ENCODE measurements at regions not wholly inside any gene's neighbourhood (a gene's known extent, or its start where the extent isn't known, plus 50 kb on each side); places are given as distances from the start of the nearest gene placed in this dataset.

DNA sequence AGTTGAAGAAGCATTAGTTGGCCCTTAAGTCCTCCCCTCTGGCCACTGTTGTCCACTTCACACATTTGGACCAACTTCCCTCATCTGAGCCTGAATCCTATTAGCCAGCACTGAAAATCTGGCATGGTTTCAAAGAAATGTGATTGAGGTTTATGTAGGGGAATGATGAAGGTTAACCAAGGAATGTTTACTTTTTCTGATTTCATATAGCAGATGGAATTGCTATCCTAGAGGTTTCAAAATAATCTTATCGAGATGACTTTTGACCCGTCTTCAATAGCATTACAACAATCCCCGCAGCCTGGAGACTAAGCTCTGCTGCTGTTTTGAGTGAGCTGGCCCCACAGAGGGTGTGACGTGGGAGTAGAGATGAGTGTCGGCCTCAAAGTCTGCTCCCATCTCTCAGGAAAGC lies 200.8 kb upstream of the IL12A start:
- no peak for DNase-seq (ENCODE audit: low read depth in 2 of 2)

DNA sequence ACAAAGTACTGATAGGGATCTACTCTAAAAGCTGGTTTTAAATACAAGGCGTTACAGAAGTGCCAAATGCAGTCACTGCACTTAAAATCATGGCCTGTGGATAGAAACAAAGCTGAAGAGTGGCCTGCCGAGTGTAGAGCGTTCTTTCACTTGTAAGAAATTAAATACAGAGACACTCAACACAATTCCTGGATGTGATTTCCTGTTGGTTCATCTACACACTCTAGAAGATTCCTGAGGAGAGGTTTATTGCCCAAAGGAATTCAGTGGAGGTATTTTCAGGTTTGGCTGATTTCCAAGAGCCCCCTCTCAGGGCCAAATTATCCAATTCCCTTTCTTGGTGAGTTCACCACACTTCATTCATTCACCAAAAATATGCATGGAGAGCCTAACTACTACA lies 200.3 kb upstream of the IL12A start:
- DNase-seq (ENCODE audit: low read depth in 2 of 2), result no peak

DNA sequence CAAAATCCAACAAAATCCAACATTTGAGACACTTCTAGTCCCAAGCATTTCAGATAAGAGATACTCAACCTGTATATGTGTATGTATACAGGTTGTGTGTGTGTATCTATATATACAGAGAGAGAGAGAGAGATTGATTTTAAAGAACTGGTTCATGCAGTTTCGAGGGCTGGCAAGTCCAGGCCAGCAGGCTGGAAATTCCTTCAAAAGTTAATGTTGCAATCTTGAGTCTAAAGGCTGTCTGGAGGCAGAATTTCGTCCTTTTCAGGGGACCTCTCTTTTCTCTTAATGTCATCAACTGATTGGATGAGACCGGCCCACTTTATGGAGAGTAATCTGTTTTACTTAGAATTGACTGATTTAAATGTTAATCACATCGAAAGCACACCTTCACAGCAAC lies 199.6 kb upstream of the IL12A start:
- DNase-seq (ENCODE audit: low read depth in 2 of 2), result no peak

DNA sequence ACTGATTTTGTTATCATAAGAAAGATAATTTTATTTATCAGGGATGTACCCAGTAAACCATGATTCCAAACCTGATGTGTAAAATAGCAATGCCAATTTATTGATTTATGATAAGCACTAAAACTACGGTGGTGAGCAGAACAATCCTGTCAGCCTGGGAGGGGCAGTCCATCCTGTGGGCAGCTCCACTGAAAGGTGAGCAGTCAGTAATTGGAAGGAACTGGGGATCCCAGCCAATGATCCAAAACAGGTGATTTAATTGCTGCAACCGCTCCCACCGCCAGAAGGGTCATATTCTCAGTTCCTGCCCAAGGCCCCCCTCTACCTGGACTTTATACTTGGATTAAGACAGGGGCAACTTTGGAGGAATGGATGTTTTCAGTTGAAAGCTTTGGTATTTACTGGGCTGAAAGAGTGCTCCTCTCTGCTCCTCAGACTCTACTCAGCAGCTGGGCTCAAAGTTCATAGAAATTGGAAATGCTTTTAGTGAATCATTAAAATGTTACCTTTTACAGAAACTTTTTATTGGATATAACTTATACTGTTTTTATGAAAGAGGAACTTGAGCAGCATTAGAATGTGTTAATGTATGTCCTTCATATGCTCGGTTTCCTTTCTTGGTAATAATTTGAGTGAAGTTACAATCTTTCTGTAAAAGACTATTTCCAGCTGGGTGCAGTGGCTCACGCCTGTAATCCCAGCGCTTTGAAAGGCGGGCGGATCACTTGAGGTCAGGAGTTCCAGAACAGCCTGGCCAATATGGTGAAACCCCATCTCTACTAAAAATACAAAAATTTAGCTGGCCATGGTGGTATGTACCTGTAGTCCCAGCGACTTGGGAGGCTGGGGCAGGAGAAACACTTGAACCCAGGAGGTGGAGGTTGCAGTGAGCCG lies 198.6 kb upstream of the IL12A start:
- no peak for DNase-seq (ENCODE audit: low read depth in 2 of 2)

DNA sequence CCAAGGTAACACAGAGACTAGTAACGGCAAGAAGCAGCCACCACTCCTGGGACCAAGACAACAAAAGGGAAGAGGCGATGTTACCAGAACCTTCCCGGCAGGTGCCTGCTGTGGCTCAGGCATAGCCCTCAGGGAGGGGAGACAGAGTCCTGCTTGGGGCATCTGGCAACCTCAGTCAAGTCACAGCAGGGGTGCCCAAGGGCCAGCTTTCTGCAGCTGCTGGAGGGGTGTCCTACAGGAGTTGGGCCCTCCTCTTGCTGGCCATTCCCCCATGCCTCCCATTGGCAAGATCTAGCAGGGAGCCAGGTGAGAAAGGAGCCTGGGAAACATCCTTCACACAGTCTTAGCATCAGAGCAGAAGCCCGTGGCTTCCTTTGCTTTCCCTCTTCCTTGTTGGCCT lies 197.3 kb upstream of the IL12A start:
- no peak for DNase-seq (ENCODE audit: low read depth in 2 of 2)

DNA sequence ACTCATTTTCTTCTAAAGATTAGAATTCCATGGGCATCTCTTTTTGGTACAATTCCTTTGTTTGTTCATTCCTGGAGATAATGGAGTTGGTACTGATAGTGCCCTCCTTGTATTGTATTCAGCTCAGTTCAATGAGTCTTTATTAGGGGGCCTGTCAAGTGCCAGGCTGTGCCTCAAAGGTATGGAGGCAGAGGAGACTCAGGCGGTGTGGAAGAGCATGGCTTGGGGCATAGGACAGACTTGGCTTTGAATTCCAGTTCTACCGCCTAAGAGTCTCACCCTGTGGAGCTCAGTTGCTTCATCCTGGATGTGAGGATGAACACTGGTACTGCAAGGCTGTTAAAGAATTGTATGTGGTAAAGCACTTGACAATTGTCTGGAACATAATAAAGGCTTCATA lies 196.6 kb upstream of the IL12A start:
- no peak for DNase-seq (ENCODE audit: low read depth in 2 of 2)

DNA sequence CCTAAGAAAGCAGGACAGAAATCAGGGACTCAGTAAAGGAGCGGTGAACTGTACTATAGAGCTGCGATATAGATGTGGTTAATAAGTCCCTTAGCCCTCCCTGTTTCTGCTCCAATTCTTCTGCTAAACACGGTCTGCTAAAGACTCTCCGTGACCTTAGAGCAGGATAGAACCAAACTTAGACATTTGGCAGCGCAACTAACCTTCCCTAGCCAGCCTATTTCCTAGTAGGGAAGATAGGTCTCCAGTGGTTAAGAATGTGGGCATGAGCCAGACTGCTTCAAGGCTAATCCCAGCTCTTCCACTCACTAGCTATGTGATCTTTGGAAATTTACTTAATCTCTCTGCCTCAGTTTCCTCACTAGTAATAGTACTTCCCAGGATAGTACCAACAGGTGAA lies 193.6 kb upstream of the IL12A start:
- no peak for DNase-seq (ENCODE audit: low read depth in 2 of 2)

DNA sequence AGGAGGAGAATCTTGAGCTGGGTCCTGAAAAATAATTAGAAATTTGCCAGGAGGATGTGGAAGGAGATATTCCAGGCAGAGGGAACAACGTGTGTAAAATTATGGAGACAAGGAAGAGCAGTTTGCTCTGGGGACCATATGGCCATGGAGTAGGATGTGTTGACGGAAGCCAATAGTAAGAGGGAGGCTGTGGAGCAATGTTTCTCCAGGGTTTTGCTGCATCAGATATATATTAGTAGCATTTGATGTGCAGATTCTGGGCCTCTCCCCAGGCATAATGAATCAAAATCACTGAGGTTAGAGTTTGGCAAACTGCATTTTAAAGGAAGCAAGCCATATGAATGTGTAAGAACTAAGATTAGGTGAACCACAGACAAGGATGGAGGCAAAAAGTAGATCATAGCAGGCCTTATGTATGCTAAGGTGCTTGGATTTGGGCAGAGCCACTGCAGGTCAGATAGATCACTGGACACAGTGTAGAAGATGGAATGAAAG lies 192.9 kb upstream of the IL12A start:
- no peak for DNase-seq (ENCODE audit: low read depth in 2 of 2)

DNA sequence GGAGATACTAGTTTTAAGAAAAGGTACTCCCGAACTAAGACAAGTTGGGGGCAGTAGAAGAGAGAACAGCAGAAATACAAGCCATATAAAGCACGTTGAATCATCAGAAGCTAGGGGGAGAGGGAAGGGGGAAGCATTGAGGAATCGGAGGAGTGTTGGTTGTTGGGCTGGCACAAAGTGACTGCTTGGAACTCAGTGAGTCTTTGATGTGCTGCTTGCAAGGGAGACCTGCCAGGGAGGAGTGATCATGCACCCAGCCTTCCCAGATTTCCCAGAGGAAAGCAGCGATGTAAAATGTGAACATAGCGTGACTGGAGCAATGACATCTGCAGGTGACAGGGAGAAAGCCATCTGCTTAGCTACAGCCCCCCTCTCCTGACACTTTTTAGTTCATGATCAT lies 192.4 kb upstream of the IL12A start:
- DNase-seq (ENCODE audit: low read depth in 2 of 2), result no peak

DNA sequence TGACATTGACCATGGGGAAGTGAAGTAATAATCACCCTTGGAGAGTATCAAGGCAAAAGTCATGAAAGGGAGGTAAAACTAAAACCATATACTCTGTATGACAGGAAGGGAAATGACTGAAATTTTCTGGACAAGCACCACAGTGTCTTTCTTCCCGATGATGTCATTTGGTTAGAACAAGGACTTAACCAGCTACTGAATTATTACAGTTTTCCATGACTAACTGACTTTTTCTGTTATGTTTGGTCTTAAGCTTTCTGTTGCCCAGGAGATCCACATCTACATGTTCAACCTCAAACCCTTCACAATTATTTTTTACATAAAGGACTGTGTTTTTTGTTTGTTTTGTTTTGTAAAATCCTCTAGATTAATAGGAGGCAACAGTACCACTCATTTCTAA lies 191.9 kb upstream of the IL12A start:
- no peak for DNase-seq (ENCODE audit: low read depth in 2 of 2)

DNA sequence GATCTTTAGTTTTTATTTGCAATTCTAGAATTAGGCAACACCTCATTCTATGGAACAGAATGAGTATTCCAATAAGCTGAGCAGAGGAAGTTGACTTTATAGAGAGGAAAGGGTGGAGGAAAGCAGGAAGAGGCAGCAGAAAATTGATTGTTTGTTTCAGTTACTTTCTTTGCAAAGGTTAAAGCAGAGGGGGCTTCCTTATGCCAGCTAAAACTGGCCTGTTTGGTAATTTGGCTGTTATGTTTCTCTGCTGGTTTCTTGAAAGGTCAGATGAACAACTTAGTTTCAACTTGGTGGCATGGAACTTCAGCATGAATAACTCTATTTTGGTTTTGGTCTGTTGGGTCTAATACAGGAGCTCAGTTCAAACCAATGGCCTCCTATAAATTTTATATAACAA lies 190.9 kb upstream of the IL12A start:
- no peak for DNase-seq (ENCODE audit: low read depth in 2 of 2)

DNA sequence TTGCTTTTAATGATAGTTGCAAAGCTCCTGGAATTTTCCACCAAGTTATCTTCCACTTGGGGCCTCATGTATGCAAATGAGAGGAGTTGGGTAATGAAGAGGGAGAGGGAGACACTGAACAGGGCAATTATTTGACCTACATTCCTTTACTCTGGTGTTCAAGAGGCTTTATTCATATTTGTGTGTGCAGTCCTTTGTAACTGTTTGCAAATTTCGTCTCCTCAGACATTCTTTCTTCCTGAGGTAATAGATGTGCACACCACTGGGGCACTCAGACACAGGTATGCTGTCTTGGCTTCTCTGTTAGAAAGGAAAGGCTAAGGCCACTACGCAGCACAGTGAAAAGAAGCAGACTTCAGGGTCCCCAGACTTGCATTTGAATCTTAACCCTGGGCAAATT lies 189.7 kb upstream of the IL12A start:
- no peak for DNase-seq (ENCODE audit: low read depth in 2 of 2)

DNA sequence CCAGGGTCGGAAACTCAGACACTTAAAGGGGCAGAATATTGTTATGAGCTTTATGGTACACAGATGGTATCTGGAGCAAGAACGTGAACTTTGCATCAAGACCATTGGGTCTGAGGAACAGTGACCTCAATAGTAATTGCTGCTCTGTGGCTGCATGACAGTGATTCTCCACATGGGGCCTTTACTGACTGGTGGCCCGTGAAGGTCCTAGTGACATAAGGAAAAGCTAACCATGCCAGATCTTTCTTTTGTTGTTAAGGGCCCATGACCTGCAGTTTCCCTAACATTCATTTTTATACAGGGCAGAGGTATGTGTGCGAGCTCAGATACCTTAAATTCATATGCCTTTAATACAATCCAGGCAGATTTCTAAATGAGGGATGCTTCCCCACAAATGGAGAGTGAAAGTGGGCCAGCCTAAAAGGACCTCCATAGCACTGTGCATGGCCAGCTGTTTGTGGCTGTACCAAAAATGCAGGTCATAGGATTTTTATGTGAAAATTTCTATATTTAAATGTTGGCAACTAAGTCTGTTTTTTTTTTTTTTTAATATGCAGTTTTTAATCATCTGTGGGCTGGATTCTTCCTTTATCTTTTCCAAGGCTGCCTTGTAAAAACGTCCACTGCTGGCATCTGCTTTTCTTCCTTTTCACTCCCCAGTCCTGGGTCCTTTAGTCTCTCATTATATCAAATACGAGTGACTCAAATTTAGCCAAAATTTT lies 188.0 kb upstream of the IL12A start:
- DNase-seq (ENCODE audit: low read depth in 2 of 2), result no peak

DNA sequence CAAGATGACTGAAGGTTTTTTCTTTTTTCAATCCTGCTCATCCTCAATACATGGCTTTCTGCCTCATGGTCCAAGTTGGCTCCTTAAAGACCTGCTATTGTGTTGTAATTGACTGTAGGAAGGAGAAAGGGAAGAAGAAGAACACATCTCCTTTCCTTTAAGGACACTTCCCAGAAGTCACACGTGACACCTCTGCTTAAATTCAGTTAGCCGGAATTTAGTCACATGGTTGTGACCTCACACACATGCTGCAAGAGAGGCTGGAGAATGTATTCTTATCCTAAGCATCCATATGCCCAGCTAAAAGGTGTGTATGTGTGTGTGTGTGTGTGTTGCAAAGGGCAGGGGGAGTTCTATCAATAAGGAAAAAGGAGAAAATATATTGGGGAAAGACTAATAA lies 185.8 kb upstream of the IL12A start:
- DNase-seq (ENCODE audit: low read depth in 2 of 2), result no peak

DNA sequence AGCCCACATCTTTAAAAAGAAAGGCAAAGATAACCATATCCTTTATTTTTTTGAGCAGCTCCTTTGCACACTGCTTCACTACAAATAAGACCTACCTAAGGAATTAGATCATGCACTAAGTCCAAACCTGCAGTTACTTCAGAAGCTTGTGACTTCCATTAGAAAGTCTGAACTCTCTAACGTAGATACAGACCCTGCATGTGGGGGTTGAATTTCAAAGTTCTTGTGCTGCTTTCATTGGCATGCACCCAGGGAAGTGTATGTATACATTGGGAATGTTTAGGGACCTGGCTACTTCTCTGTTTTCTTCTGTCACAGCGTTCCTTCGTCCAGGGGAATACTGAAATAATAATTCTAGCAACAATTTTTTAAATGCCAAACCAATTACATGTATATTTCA lies 185.2 kb upstream of the IL12A start:
- no peak for DNase-seq (ENCODE audit: low read depth in 2 of 2)

DNA sequence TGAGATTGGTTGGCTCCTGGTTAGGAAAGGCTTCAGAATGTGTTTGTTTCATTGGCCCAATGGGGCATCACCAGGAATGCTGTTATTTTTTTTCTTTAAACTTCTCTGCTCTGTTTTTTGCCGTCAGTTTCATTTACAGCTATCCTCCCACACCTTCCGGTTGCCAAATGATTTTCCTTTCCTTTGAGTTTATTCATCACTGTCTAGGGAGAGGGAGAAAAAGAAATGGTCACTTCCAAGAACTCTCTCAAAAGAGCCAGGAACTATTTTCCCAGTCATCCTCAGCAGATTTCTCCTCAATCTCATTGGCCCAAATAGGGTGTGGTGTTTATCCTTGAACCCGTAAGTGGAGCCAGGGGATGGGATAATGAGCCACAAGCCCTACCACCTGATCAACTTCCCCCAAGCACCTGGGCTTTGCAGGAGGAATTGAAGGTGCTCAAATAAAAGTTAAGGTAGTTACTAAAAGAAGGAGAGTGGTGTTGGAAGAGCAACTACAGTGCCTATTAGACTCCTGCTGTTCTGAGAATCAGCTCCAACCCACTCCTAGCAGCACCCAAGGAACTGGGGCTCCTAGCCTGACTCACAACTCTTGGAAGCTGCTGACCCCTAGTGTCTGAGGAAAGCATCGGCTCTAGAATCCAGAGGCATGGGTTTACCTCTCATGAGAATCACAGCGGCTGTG lies 183.8 kb upstream of the IL12A start:
- DNase-seq (ENCODE audit: low read depth in 2 of 2), result peak in 1 of 2 donors; percentile 11

DNA sequence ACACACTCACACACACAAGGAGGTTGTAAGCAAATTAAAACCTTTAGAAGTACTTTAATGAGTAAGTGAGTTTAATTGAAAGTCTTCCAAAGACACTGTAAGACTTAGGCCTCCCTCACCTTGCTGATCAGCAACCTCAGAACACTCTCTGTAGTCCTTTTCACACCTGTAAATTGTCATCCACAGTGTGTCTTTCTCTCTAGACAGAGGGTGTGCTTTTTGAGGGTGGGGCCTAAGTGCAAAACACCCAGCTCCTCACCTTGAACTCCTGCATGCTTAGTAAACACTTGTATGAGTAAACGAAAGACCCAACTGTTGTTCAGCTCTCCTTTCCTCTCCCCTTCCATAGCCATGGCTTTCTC lies 183.2 kb upstream of the IL12A start:
- no peak for DNase-seq (ENCODE audit: low read depth in 2 of 2)

DNA sequence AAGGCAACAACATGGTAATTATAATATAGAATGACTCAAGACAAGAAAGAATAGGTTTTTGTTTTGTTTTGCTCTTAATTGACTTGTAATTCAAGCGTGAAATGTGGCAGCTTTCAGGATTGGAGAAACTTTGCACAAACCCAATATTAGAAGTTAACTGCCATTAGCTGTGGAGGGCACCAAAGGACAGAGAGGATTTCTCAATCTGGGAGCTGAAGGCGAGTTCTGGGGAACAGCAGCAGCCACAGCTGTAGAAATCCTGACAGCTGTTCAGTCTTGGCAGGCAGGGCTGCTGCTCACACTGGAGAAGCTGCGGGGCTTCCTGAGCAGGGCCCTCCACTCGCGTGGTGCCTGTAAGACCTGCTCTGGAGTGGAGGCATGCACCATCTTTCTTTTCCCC lies 182.2 kb upstream of the IL12A start:
- DNase-seq (ENCODE audit: low read depth in 2 of 2), result no peak

DNA sequence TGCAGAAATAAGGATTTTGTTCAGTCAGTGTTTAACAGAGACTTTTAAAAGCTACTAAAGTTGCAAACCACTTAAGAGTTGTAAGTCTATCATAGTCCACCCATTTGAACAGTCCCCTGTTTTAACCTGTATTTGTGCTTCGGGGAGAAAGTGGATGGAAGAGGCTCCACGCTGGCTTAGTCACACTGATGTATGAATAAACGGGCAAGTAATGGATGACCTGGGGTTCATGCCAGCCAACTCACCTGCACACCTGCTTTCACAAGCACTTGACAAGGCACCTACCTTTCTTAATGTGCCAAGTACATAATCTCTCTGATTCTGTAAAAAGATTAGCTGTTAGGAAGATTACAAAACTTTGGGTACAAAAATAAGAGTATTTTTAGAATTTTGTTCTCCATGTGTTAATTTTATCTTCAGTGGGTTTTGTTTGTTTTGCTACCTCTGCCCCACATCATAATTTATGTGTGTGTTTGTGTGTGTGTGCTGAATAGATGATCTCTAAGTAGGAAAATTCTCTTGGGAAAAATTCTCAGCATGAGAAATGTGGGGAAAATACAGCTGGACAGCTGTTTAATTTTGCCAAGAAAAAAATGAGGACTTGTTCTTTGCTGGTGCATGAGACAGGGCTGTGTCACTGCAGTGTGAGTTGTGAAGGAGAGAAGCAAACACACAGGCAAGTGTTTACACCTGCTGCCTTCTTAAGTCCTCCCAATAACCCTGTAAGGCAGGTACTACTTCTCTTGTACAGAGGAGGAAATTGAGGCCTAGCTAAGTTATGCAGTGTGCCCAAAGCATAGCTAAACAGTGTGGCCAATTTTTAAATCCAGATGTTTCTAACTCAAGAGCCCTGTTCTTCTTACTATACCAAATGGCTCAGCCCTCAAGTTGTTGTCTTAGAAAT lies 181.2 kb upstream of the IL12A start:
- DNase-seq (ENCODE audit: low read depth in 2 of 2), result no peak

DNA sequence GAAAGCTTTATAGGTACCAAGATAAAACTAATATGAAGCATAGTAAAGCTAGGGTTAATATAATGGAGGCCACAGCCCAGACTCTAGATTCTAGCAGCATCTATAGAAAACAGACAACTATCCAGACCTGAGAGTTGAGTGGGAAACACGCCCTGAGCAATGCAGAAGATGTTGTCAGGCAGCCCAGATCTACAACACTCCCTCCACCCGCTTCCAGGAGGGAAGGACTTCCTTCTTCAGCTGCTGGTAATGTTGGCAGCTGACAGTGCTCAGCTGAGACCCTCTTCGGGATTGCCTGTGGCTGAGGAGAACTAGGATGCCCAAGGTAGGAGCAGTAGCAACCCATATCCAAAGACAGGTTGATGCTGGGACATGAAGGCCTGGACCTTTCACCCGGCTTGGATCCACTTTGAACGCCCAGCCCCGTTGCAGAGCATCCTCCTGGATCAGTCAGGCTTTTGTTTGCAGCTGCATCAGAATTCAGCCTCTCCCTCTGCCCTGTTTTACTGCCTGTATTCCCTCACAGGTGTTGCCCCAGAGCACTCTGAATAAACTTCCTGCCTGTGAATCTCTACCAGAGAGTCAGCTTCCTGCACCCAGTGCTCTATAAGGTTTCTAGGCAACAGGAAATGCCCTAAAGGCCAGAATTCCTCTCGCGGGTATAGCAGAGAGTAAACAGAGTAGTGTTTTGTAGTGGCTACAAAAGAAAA lies 174.7 kb upstream of the IL12A start:
- DNase-seq (ENCODE audit: low read depth in 2 of 2), result no peak

DNA sequence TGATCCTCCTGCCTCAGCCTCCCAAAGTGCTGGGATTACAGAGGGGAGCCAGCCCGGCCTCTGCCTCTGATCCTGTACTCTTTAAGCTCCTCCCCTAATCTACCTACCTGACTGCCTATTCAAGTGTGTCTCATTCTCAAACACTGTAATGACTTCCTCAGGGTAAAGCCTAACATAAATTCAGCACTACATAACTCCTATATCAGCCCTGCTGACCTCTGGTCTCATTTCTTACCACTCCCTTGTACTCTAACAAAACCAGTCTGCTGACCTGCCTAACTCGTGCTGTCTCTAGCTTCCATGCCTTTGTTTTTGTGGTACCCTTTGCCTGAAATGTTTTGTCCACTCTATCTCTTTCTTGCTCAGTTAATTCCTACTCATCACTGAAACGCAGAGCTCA lies 172.1 kb upstream of the IL12A start:
- DNase-seq (ENCODE audit: low read depth in 2 of 2), result no peak

Measured in stimulated activated CD8-positive, alpha-beta memory T cell treated with anti-CD3 and anti-CD28 coated beads, Interleukin-15, amount 100 ng/mL, for 48 hours (primary cell).